ENCODE measurements at regions not wholly inside any gene's neighbourhood (a gene's known extent, or its start where the extent isn't known, plus 50 kb on each side); places are given as distances from the start of the nearest gene placed in this dataset.

- TF ChIP-seq PRDM10 (IDR thresholded peaks at IDR 0.05; ENCODE audit: partially characterized antibody) (no peak), RFX7 (CRISPR knock-in tag; IDR thresholded peaks at IDR 0.05) (no peak), MCM3 (IDR thresholded peaks at IDR 0.05) (no peak), POLR2A (conservative IDR thresholded peaks at IDR 0.05) (no peak), BCOR (IDR thresholded peaks at IDR 0.05) (no peak)
These were observed 122.4 kb downstream of the BASP1 start (continued) for GRCh38 chr5:17339841-17340240.

GRCh38 chr5:17340379-17340778 is 122.9 kb downstream of the BASP1 start:
- BruUV-seq (replicated peaks): no TSS peak
- no peak for TF ChIP-seq RCOR1 (IDR thresholded peaks at IDR 0.05; ENCODE audit: borderline replicate concordance in 1 of 2, low read depth in 2 of 2, low read length in 2 of 2)
- TF ChIP-seq IRF2 (CRISPR knock-in tag; IDR thresholded peaks at IDR 0.05): no peak
- no peak overlapping the region for H3K27ac ChIP-seq (ENCODE audit: extremely low read depth, low read depth, low read length)
- no peaks in the 10 kb centered on the region for H3K9me3 ChIP-seq (replicated peaks; ENCODE audit: control insufficient read depth, insufficient read depth, low read depth, low read length)
- intact Hi-C loops (cut with micrococcal nuclease) (no loop called here), in situ Hi-C loops (cut with MboI) (no loop called here)
- H3K79me2 ChIP-seq (ENCODE audit: control insufficient read depth, insufficient read depth, low read length): no peaks in the 10 kb centered on the region
- DNase-seq (ENCODE audit: extremely low read depth in 1 of 4, low spot score in 3 of 4): no peak
- POLR2A ChIA-PET: no interaction called here
- H3K36me3 ChIP-seq (ENCODE audit: control insufficient read depth, insufficient read depth, low read length): no peaks in the 10 kb centered on the region
- H3K9me1 ChIP-seq (ENCODE audit: control insufficient read depth, insufficient read depth, low read length): no peaks in the 10 kb centered on the region
- H3K27me3 ChIP-seq (ENCODE audit: control insufficient read depth in 2 of 2, insufficient read depth in 2 of 2, low read length in 2 of 2): no peaks in the 10 kb centered on the region
- no peak overlapping the region for H3K4me3 ChIP-seq
- H4K20me1 ChIP-seq (replicated peaks; ENCODE audit: control insufficient read depth, insufficient read depth, low read length): no peaks in the 10 kb centered on the region
- 0% methylated on average over 2 of the region's 2 CpGs for WGBS (ENCODE audit: insufficient coverage, low coverage, missing lambda C conversion rate)
- CTCF ChIA-PET (ENCODE audit: low intra/inter-chr PET ratio): interaction anchor here (0.6 kb wide), 1 partner anchor 369 kb away, joined by 3 read pairs; no protein-coding TSS in a partner anchor
- no peak overlapping the region for H2AFZ ChIP-seq (ENCODE audit: low read depth, low read length)
- H3K4me1 ChIP-seq (replicated peaks in 1 of 2; ENCODE audit: control insufficient read depth in 2 of 2, insufficient read depth in 2 of 2, low read length in 2 of 2): no peaks in the 10 kb centered on the region; a peak in 1 of 5 replicates
- no peak overlapping the region for H3K9ac ChIP-seq (ENCODE audit: insufficient read depth in 1 of 2, low read depth in 2 of 2, low read length in 2 of 2)
- no peak overlapping the region for H3K4me2 ChIP-seq (ENCODE audit: insufficient read depth, low read length)
- FAIRE-seq: no peak
- no peak for ATAC-seq

Data from K562 (cell line).